ENCODE measurements at regions not wholly inside any gene's neighbourhood (a gene's known extent, or its start where the extent isn't known, plus 50 kb on each side); places are given as distances from the start of the nearest gene placed in this dataset.

DNA sequence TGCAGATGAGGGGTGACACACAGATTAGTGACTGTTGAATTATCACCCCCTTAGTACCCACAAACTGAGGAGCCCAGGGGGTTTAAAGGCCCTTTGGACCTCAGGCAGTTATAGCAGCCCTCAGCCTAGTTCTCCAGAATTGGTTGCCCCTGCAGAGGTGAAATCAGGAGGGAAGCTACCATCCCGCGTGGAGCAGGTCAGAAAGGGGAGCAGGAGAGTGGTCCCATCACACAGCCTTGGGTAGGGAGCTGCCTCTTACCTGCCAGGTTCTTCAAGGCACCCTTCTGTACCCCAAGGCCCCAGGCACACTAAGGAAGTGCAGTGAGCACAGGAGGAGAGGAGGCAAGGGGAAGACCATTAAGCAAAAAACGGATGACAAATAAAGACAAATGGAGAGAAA, 121.2 kb upstream of the TNR start:
- DNase-seq = no peak

DNA sequence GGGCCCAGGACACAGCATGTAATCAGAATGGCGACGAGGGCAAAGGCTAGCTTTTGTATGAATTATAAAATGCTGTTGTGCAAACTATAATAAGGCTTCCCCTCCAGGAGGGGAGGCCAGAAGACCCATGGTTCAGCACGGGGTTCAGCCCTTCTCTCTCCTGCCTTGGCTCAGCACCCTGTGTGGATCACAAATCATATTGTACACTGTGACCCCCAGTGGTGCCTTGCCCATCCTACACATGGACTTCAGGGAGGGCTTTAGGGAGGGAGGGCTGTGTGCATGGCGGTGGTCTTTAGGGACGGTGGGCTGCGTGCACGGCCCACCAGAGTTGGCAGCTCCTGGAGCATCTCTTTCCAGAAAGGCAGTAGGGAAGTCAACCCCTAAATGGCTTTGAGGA, 120.8 kb upstream of the TNR start:
- DNase-seq = no peak

DNA sequence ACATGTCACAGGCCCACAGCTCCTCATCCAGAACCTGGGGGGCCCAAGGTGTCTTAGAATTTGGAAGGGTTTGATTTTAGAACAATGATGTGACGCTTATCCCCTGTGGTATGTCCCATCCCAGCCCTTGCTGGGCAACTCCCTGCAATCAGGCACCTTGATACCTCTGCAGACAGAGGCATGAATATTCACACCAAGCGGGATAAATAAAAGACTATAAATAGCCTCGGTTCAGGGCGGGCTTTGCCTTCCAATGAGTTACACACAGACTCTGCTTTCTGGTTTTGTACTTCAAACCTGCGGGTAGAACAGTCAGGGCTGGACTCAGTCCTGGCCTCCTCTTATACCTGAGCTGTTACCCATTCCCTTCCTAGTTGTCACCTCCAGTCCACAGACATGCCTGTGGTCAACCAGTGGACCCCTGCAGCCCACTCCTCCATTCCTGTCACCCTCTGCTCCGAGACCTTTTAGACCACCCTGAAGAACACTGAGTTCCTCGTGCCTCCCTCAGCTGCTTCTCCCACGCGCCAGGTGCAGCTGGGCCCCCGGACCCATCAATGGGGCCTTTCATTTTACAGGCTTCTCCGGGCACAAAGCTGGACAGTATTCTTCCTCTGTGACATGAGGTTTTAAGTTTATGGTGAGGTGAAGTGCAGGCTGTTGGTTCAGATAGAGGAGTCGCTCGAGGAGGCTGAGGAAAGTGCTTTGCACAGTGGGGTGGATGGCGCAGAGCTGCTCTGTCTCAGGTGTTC, 120.1 kb upstream of the TNR start:
- no peak for DNase-seq

DNA sequence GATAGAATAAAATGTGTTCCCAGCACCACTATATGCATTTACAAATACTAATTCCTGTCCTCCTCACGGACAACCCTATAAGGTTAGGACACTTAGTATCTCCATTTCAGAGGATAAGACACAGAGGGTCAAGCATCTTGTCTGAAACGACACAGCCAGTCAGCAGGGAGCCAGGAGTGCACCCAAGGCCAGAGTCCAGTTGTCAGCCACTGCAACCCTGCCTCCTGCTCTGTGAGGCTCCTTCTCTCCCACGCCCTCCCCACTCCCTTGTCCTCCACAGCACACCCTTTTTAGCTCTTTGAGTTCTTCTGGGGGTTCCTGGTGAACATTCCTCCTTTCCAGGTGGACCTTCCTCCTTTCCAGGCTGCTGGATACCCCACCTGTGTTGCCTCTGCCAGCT, 119.0 kb upstream of the TNR start:
- DNase-seq = no peak

DNA sequence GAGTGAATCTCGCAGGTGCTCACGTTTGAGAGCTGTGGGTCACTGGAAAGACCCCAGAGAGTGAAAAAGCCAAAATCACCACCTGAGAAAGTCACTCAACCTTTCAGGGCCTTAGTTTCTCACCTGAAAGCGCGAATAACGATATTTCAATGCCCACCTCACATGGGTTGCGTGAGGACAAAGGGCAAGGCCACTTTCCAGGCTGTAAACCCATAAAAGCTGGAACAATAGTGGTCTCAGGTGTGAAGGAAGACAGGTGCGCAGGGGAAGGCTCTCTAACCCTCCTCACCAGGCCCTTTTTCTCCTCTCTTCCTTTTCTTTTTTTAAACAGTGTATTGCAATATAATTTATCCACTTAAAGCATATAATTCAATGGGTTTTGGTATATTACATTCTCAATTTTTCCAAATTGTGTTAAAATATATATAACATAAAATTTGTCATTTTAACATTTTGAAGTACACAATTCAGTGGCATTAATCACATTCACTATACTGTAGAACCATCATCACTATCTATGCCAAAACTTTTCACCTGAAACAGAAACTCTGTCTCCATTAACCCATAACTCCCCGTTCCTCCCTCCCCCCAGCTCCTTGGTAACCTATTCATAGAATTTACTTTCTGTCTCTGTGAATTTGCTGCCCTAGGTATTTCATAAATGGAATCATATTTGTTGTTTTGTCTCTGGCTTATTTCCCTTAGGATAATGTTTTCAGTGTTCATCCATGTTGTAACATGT, 118.4 kb upstream of the TNR start:
- no peak for DNase-seq

DNA sequence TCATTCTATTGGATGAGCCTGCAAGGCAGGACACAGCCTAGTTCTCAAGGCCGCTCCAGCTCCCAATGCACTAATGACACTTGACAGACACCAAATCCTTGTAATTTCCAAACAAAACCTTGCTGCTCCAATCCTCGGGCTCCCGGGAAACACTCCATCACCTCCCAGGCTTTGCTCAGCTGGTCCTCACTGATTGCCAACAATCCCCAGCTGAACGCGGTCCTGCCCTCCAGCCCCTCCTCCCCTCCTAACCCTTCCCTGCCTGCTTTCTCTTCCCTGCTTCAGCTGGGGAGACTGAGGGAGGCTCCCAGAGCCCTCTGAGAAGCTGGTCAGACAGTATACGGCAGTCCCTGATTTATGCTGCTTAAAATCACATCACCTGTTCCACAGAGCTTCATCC, 114.4 kb upstream of the TNR start:
- DNase-seq = no peak

DNA sequence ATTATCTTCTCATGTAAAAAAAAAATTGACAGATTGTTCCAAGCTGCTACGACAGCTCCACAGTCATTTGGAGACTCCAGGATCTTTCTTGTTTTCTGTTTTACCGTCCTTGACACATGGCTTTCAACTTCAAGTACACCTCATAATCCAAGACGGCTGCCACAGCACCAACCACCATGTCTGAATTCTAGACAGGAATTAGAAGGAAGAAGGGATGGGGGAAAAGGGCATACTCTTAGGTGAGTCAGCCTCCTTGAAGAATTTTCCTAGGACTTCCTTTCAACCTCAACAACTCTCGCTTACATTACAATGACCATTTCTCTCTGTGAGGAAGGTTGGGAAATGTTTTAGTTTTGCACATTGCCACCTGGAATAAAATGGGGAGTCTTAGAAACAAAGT, 110.3 kb upstream of the TNR start:
- no peak for DNase-seq

DNA sequence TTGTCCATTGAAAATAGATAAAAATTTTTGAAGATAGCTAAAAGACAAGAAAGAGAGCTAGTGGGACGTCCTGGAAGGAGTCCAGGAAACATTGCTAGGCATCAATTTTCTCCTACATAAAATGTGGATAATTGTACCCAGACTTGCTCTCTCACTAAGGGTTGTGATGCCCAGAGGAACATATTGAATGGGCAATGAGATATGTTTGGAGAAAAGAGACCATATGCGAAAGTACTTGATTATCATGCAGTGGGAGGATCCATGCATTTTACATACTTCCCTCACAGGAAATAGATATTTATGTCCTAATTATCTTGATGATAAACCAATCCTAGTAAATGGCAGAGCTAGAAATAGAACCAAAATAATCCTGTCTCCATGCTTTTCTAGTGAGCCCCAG, 108.4 kb upstream of the TNR start:
- no peak for DNase-seq

DNA sequence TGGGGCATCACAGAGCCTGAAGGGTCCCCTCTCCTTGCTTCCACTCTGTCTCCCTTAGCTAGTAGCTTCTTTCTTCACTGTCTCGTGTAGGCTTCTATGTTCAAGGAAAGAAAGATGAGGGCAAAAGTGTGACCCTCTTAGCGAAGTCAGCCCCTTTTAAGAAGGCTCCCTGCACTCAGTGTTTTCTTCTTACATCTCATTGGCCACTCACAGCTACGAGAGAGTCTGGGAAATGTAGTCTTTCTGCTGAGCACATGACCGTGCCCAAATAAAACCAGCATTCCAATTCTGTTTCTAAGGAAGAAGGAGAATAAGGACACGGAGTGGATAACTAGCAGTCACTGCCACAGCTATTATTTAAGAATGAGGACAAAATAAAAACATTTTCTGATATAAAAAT, 104.9 kb upstream of the TNR start:
- DNase-seq = no peak

DNA sequence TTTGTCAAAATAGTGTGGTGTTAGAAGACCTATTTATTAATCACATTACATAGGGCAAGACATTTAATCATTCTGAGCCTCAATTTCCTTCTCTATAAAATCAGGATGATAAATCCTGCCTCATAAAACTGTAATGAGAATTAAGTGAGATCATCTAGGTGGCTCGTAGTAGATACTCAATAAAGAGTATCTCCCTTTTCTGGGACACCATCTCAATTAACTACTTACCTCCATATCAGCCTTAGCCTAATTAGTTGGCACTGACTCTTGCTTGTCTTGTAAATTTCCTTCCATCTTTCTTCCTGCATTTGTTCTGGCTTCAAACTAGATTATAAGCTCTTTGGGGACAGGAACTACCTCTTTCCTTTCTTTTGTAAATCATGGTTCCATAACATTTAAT, 102.6 kb upstream of the TNR start:
- no peak for DNase-seq

DNA sequence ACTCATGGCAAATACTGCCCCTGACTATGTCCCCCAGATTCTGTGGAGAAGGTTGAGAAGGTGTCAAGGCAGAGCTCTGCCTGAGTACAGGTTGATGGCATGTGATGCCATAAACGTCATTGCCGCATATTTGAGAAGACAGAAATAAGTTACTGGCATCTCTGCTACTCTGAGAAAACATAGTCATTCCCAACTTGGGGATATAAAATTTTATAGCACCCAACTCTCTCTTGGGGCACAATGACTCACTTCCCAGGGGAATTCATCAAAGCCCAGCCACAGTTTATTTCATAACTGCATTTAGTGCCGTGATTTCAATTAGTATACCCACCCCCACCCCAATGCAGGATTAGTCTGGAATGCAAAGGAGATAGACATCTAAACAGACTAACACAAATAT, 101.9 kb upstream of the TNR start:
- no peak for DNase-seq

DNA sequence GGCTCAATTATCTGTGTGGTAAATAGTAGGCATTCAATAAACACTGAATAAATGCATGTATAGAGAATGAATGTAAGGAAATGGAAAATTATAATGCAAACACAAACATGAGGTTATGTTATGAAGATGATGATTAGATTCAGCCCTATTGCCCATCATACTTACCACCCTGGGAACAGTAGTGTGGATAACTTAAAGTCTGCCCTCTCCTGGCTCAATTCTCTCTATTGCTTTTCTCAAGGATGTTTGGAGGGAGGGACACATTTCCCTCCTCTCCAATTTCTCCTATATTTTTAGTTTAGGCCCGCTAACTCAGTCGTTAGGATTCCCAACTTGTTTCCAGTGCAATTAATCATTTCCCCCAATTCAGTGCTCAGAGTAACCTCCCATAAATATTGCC, 101.5 kb upstream of the TNR start:
- no peak for DNase-seq

DNA sequence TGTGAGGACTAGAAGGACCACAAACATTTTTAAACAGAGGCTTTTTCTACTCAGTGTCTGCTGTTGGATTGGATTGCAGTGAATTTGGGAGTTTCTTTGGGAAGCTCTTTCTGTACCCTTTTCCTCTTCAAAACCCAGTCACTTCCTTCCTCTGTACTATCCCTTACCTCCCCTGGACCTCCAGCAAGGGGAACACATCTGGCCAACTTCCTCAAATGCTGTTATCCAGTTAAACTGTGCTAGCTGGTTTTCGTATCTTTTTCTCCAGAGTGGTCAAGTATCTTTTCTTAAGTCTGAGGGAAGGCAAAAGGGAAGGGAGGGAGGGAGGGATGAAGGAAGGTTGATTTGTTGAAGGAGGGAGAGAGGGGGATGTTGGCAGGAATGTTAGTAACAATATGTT, 99.2 kb upstream of the TNR start:
- DNase-seq = peak in 3 of 4 experiments; percentile 7 to 12 (median 11)

DNA sequence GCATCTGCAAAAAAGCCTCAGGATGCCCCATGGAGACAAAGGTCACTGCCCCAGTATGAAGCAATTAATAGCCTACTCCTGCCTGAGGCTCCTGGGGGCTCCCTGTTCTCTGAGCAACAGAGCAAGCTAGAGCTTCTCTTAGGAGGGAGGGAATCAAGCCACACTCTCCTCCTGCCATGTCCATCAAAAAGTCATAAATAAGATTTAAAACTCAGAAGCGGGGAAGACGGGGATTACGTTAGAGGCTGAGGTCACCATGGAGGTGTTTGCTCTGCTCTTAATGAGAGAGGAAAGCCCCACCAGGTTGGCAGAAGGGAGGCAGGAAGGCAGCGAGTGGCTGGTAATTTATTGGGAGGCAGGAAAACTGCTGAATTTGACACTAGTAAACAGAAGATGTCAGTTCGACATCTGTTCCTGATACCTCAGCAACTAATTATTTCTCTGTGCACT, 98.4 kb upstream of the TNR start:
- DNase-seq = no peak

DNA sequence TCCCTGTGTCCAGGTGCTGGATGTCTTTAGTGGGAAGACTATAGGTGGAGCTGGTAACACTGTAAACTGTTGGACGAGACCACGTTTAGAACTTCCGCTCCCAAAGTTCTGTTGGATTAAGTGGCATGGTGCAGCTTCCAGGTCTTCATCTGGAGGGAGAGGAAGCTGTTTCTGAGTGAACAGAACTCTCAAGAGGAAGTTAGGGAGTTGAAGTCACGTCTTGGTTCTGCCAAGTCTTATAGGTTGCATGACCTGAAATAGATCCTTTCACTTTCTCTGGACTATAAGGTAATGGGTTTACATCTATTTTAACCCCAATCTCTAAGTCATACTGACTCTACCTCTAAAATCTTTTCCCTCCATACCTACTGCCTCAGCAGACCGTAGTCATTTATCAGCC, 97.4 kb upstream of the TNR start:
- DNase-seq = peak in 3 of 4 experiments; percentile 21 to 32 (median 26)

DNA sequence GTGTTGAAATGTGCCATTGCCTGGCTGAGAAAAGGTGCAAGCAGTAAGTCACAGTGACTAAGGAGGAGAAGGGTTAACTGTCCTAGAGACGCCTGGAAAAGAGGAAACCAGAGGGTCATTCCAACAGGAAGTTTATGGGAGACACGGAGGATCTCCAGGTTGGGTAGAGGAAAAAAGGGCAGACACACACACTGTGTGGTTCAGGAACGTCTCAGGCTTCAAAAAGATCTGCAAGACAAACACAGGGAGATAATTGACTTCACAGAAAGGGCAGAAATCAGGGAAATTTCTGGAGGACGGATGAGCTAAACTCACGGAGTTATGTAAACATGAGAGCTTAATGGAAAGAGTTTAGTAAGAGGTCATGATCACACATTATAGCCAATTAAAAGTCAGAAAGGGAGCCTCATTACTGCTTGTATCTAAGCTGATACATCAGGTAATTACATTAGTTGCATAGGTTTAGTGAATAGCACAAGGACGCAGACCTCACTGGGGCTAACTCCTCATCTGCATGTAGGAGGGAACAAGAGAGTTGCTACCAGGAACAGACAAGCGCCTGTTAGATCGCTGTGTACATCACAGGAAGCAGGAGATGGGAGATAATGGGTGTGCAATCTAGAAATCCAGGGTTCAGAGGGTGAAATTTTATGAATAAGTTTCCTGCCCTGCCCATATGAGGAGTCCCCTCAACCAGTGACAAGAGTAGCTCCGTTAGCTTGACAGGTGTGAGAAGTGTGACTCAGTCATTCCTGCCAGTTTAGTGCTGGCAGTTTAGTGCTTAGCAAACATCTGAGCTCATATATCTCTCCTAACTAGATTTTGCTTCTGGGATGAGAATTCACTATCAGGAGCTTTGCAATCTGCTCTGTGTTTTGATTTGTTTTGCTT, 96.6 kb upstream of the TNR start:
- DNase-seq = peak in 1 of 4 experiments; percentile 2

DNA sequence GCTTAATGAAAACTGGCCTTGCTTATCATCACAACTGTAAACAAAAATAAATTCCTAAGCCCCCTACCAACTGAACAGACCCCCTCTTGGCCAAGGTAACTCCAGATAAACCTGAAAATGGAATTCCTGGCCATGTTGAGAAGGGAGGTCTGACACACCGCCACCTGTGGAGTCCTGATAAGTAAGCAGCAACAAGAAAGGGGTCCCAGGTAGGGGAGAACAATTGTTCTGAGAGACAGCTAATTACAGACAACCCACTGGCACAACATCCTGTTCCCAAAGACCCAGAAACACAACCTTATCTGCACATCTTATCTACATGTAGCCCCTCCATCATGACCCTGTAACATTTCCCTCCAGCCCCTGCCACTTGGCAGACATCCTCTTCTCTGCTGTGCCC, 91.2 kb upstream of the TNR start:
- no peak for DNase-seq

DNA sequence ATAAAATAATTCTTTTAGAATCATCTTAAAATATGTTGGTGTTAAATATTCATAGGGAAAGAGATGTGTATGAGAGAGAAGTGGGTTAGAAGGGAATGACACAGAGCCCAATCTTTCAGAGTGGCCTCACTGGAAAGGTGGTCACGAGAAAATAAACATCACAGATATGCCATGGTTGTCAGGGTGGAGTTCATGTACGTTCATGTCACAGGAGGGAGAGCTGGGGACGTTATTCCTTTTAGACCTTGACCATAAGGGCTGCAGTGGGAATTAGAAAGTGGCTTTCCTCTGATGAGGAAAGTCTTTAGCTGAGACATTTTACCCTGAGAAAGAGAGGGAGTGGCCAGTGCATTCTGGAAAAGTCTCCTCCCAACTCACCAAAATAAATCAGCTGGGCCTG, 90.6 kb upstream of the TNR start:
- DNase-seq = no peak

DNA sequence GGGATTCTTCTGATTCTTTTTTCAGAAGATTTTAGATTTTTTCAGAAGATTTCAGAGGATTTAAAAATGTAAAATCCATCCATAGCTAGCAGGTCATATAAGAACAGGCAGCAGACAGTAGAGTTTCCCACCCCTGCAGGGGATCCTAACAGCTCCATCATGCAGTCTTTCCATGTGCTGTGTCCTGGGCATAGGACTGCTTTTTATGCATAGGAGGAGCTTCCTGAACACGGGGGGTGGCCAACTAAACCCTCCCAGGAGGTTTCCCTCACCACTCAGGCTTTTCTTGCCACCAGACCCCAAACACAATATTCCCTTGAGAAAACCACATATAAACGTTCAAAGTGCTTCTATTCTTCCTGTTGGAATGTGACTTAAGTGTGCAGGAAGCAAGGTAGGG, 90.1 kb upstream of the TNR start:
- DNase-seq = no peak

DNA sequence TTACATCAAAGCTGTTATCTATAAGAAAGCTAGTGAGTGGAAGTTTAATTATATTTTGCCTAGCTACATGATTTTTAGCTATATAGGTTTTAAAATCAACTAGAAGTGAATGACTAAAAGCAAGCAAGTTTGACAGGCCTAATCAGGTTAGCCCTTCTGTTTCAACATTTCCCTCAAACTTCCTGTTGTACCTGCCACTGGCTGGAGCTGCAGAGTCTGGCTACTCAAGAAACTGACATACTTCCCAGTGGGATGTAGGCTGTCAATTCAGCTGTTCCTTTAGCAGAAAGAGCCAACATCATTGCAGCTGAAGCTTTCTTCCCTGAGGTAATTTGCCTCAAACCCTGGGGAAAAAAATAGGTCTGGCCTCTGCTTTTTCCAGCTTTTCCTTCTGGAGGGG, 87.1 kb upstream of the TNR start:
- DNase-seq = no peak

DNA sequence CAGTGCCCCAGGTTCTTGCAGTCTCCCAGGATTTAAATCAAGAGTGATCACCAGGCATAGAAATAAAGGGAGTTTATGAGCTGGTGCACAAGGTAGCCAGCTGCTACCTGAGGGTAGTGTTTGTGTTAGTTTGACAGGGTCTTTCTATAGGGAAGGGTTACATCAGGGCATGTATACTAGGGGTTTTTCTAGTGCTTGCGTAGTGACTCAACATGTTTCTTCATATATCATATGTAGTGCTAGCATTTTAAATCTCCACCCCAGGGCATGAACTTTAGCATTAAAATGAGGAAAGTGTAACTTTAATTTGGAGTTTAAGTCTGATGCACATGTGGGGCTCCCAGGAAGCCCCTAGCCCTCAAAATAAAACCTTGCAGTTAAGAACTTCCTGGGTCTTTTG, 86.5 kb upstream of the TNR start:
- DNase-seq = no peak

DNA sequence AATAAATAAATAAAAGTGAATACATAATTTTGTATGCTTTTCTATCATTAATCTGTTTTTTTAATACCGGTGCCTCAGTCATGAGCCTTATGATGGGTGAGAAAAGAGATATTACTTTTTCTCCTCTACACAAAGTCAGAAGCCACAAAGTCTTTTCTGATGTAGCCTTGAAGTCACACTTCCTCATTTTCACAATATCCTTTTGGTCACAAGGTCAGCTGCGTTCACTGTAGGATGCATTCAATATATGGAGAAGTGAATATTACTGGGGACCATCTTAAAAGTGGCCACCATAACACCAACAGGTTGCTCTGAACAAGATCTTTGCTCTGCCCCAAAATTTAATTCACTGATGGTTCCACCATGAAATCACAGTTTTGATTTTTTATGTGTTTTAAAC, 83.3 kb upstream of the TNR start:
- peak; percentile 45 to 82 (median 63) for DNase-seq

DNA sequence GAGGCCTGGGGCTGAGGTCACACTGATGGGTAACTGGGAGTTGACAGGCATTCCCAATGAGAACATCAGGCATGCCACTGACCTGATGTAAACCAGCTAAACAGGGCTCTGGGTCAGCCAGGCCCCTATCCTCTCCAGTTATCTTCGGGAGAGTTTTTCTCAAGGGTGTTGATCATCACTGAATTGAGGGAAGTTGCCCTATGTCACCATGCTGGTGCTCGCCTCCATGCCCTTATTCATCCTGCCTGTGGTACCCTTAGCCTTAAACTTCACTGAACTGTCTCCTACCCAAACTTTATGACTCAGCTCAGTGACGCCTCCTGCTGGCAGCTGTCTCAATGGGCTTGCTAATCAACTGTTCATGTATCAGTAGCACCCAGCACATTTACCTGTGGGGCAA, 80.7 kb upstream of the TNR start:
- peak; percentile 3 to 33 (median 14) for DNase-seq
